PC-3 (cell line): ENCODE measurements at regions not wholly inside any gene's neighbourhood (a gene's known extent, or its start where the extent isn't known, plus 50 kb on each side); places are given as distances from the start of the nearest gene placed in this dataset.

ENCODE experiments used
- ATAC-seq: fragments of 200-7000 bp; cut with Tn5 transposase; 2 replicates; pipeline ENCODE4 v1.9.1; 2020; ENCODE audit warnings: mild to moderate bottlenecking, moderate library complexity
- BruUV-seq: library from RNA; stranded (reverse); fragments of 400-500 nt; replicated peaks from 2 replicates; lab custom pipeline; 2021; lab: Mats Ljungman, UMichigan
- CTCF ChIA-PET: fragments of 300-600 bp; sonication (Branson Sonifier 250); formaldehyde crosslinking; loops from one replicate; lab custom pipeline; 2022; ENCODE audit warnings: antibody characterized with exemption; lab: Charles Lee
- POLR2A ChIA-PET: fragments of 300-600 bp; sonication (Branson Sonifier 250); formaldehyde crosslinking; loops from one replicate; lab custom pipeline; 2022; ENCODE audit warnings: antibody characterized with exemption; ENCODE audit not compliant: unreplicated experiment; lab: Charles Lee
- DNase-seq: peaks from one replicate; pipeline ENCODE4 v3.0.0-alpha.2; 2015
- H2AFZ ChIP-seq: fragments of 300-600 bp; sonication (generic); 2 replicates; pipeline ENCODE4 v1.6.0; 2016; ENCODE audit warnings: antibody characterized with exemption, low read length
- H3F3A ChIP-seq: fragments of 300-600 bp; sonication (generic); one replicate; pipeline ENCODE4 v1.6.0; 2017; ENCODE audit warnings: antibody characterized with exemption, low read length, control low read depth, mild to moderate bottlenecking; ENCODE audit not compliant: unreplicated experiment
- H3K27ac ChIP-seq: fragments of 300-600 bp; sonication (generic); 2 replicates; pipeline ENCODE4 v1.5.1; 2016; ENCODE audit warnings: mild to moderate bottlenecking, low read length
- H3K27me3 ChIP-seq: fragments of 300-600 bp; sonication (generic); 2 replicates; pipeline ENCODE4 v1.6.1; 2016; ENCODE audit warnings: low read length, mixed read lengths
- H3K36me3 ChIP-seq: fragments of 300-600 bp; sonication (generic); 2 replicates; pipeline ENCODE4 v1.6.1; 2016; ENCODE audit warnings: low read depth, mixed run types, low read length, mixed read lengths
- H3K4me1 ChIP-seq: fragments of 300-600 bp; sonication (generic); 2 replicates; pipeline ENCODE4 v1.5.1; 2016; ENCODE audit warnings: low read length; ENCODE audit not compliant: insufficient read depth
- H3K4me2 ChIP-seq: fragments of 300-600 bp; sonication (generic); 2 replicates; pipeline ENCODE4 v1.6.0; 2016; ENCODE audit warnings: low read length
- H3K4me3 ChIP-seq: fragments of 300-600 bp; sonication (generic); 2 replicates; pipeline ENCODE4 v1.5.1; 2016; ENCODE audit warnings: mild to moderate bottlenecking, low read length, mixed read lengths
- H3K79me2 ChIP-seq: fragments of 300-600 bp; sonication (generic); 2 replicates; pipeline ENCODE4 v1.6.1; 2017; ENCODE audit warnings: low read length, mixed read lengths
- H3K9ac ChIP-seq: fragments of 300-600 bp; sonication (generic); 2 replicates; pipeline ENCODE4 v1.6.0; 2016; ENCODE audit warnings: mild to moderate bottlenecking, low read length
- H3K9me2 ChIP-seq: fragments of 300-600 bp; sonication (generic); replicated peaks from 2 replicates; pipeline ENCODE4 v1.6.1; 2016; ENCODE audit warnings: mixed run types, low read length, mixed read lengths
- H3K9me3 ChIP-seq: fragments of 300-600 bp; sonication (generic); 2 replicates; pipeline ENCODE4 v1.6.1; 2016; ENCODE audit warnings: low read length, mixed read lengths
- H4K20me1 ChIP-seq: fragments of 300-600 bp; sonication (generic); 2 replicates; pipeline ENCODE4 v1.6.1; 2016; ENCODE audit warnings: low read length, mixed read lengths
- EZH2 ChIP-seq: fragments of 300-600 bp; sonication (generic); IDR thresholded peaks from one replicate; pipeline ENCODE4 v1.6.1; 2017; ENCODE audit warnings: antibody characterized with exemption, mild to moderate bottlenecking, low read length; ENCODE audit not compliant: unreplicated experiment
- EZH2phosphoT487 ChIP-seq: fragments of 300-600 bp; sonication (generic); IDR thresholded peaks from 2 replicates; pipeline ENCODE4 v1.6.1; 2018; ENCODE audit warnings: mild to moderate bottlenecking, antibody characterized with exemption, low read length, borderline replicate concordance
- intact Hi-C: fragments of 100-400 bp; cut with micrococcal nuclease; formaldehyde crosslinking; loops from 2 replicates; pipeline ENCODE4 v1.9.0; 2023
- TF ChIP-seq, protein P1 (sequence below): fragments of 300-600 bp; sonication (generic); conservative IDR thresholded peaks from 2 replicates; pipeline ENCODE4 v1.5.1; 2017; ENCODE audit warnings: antibody characterized with exemption, low read depth, mild to moderate bottlenecking, low read length

DNA sequence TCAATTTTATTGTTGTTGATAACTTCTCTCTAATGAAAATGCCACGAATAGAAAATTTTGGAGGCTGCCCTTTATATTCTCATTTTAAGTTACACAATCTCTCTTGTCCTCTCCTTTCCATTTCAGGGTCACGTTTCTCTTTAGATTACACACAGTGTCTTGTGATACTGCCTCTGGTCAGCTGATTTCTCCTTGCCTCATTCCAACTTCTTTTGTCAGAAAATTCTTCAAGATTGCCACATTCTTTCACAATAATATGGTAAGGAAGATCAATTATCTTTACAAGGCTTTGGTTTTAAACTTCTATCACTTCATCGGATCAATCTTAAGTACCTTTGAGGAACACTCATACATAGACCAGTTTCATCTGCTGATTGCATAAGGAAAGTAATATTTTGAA lies 370.3 kb downstream of the RFPL4B start:
- H4K20me1 ChIP-seq, result no peaks in the 10 kb centered on the region
- no peak for DNase-seq
- H2AFZ ChIP-seq, result no peak overlapping the region
- no peaks in the 10 kb centered on the region for H3K27me3 ChIP-seq
- TF ChIP-seq EZH2 (no peak), EZH2phosphoT487 (no peak)
- intact Hi-C loops, result no loop called here
- H3K27ac ChIP-seq, result no peak overlapping the region
- H3K9ac ChIP-seq, result no peak overlapping the region
- H3K36me3 ChIP-seq, result no peaks in the 10 kb centered on the region
- no peaks in the 10 kb centered on the region for H3F3A ChIP-seq
- no peaks in the 10 kb centered on the region for H3K79me2 ChIP-seq
- BruUV-seq, result no TSS peak
- no peak overlapping the region for H3K4me3 ChIP-seq
- no peaks in the 10 kb centered on the region for H3K9me2 ChIP-seq
- no peak overlapping the region for H3K4me2 ChIP-seq
- ChIA-PET CTCF (no interaction called here), POLR2A (no interaction called here)
- no peaks in the 10 kb centered on the region for H3K9me3 ChIP-seq
- no peaks in the 10 kb centered on the region for H3K4me1 ChIP-seq
- no peak for ATAC-seq

DNA sequence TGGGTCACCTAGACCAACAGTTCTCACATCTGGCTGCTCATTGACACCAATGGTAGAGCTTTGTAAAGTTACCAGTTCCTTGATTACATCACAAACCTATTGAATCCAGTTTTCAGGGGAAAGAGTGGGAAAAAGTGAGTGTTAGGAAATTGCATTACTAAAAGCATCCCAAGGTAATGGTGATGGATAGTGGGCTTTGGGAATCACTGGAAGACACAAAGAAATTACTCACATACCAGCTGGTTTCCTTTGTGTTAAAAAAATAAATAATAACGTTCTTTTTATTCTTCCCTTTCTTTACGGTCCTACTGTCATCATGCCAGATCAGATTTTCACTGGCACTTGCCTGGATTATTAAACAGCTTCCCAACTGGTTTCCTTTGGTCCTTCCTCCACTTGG lies 370.7 kb downstream of the RFPL4B start:
- TF ChIP-seq, protein P1, sequence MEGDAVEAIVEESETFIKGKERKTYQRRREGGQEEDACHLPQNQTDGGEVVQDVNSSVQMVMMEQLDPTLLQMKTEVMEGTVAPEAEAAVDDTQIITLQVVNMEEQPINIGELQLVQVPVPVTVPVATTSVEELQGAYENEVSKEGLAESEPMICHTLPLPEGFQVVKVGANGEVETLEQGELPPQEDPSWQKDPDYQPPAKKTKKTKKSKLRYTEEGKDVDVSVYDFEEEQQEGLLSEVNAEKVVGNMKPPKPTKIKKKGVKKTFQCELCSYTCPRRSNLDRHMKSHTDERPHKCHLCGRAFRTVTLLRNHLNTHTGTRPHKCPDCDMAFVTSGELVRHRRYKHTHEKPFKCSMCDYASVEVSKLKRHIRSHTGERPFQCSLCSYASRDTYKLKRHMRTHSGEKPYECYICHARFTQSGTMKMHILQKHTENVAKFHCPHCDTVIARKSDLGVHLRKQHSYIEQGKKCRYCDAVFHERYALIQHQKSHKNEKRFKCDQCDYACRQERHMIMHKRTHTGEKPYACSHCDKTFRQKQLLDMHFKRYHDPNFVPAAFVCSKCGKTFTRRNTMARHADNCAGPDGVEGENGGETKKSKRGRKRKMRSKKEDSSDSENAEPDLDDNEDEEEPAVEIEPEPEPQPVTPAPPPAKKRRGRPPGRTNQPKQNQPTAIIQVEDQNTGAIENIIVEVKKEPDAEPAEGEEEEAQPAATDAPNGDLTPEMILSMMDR, result no peak
- TF ChIP-seq EZH2, result no peak
- no peak for TF ChIP-seq EZH2phosphoT487
- Histone ChIP-seq H4K20me1 (no peaks in the 10 kb centered on the region), H3K9me2 (no peaks in the 10 kb centered on the region), H3K79me2 (no peaks in the 10 kb centered on the region), H3K36me3 (no peaks in the 10 kb centered on the region), H3K9me3 (no peaks in the 10 kb centered on the region), H3K4me1 (no peaks in the 10 kb centered on the region), H3K4me3 (no peak overlapping the region), H3K27me3 (no peaks in the 10 kb centered on the region), H3K27ac (no peak overlapping the region), H3F3A (no peaks in the 10 kb centered on the region), H3K4me2 (no peak overlapping the region), H2AFZ (no peak overlapping the region), H3K9ac (no peak overlapping the region)
- intact Hi-C loops, result no loop called here
- ChIA-PET CTCF (no interaction called here), POLR2A (no interaction called here)
- DNase-seq (no peak), ATAC-seq (no peak)
- BruUV-seq, result no TSS peak

DNA sequence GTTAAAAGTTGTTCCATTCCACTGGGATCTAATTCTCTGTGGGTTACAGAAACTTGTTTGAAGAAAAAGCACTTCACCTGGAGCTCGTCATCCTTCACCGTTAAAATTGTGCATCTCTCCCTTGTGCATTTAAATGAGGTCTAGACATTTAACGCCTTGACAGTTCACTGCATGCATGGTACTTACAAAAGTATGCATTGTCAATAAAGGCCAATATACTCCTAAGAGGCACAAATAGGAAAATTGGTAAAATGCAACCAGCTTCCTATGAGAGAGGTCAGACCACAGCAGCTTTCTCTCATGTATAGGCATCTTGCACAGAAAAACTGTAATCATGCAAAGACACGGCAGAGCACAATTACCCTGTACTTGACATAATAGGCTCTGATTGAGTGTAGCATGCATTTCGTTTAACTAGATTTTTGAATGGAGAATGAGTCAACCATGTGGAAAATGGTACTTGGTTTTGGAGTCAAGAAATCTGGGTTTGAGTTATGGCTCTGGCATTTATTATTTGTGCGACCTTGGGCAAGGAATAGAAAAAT lies 378.5 kb downstream of the RFPL4B start:
- H3K36me3 ChIP-seq, result no peaks in the 10 kb centered on the region
- ATAC-seq (no peak), DNase-seq (no peak)
- H2AFZ ChIP-seq, result no peak overlapping the region
- H3K4me2 ChIP-seq, result no peak overlapping the region
- no peak overlapping the region for H3K4me3 ChIP-seq
- no peaks in the 10 kb centered on the region for H3K4me1 ChIP-seq
- H4K20me1 ChIP-seq, result no peaks in the 10 kb centered on the region
- ChIA-PET POLR2A (no interaction called here), CTCF (interaction anchor here (0.6 kb wide), 1 partner anchor 508 kb away, joined by 3 read pairs; no protein-coding TSS in a partner anchor)
- H3K9ac ChIP-seq, result no peak overlapping the region
- H3K27me3 ChIP-seq, result no peaks in the 10 kb centered on the region
- H3K9me3 ChIP-seq, result no peaks in the 10 kb centered on the region
- intact Hi-C loops, result no loop called here
- no peak overlapping the region for H3K27ac ChIP-seq
- no peaks in the 10 kb centered on the region for H3F3A ChIP-seq
- no TSS peak for BruUV-seq
- no peak for TF ChIP-seq EZH2
- no peaks in the 10 kb centered on the region for H3K9me2 ChIP-seq
- no peaks in the 10 kb centered on the region for H3K79me2 ChIP-seq

DNA sequence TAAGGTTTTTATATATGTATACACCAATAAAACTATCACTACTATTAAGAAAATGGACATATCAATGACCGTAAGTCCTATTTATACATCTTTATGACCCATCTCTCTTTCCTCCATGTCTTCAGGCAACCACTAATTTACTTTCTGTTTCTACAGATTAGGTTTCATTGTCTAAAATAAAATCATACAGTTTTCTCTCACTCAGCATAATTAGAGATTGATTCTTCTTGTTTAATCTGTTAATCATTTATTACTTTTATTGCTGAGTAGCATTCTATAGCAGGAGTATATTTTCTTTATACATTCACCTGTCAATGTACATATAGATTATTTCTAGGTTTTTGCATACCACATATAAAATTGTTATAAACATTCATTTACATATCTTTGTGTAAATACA lies 388.0 kb downstream of the RFPL4B start:
- Histone ChIP-seq H3K4me1 (no peaks in the 10 kb centered on the region), H4K20me1 (no peaks in the 10 kb centered on the region), H3K4me2 (no peak overlapping the region), H3K79me2 (no peaks in the 10 kb centered on the region), H3K27ac (no peak overlapping the region), H3K9me2 (no peaks in the 10 kb centered on the region), H3K9ac (no peak overlapping the region), H2AFZ (no peak overlapping the region), H3K27me3 (no peaks in the 10 kb centered on the region), H3F3A (no peaks in the 10 kb centered on the region), H3K9me3 (no peaks in the 10 kb centered on the region), H3K4me3 (no peak overlapping the region), H3K36me3 (no peaks in the 10 kb centered on the region)
- ATAC-seq (no peak), DNase-seq (no peak)
- CTCF ChIA-PET, result no interaction called here
- POLR2A ChIA-PET, result no interaction called here
- no TSS peak for BruUV-seq
- no peak for TF ChIP-seq EZH2
- TF ChIP-seq, protein P1, result no peak
- no peak for TF ChIP-seq EZH2phosphoT487
- intact Hi-C loops, result no loop called here
